Erythroblast (primary cell): ENCODE measurements at regions not wholly inside any gene's neighbourhood (a gene's known extent, or its start where the extent isn't known, plus 50 kb on each side); places are given as distances from the start of the nearest gene placed in this dataset.

Experiments used
- GATA1 ChIP-seq: IDR thresholded peaks from 2 replicates; pipeline ENCODE4 v1.6.1; 2011; ENCODE audit warnings: low read depth, mild to moderate bottlenecking, control low read depth, low read length, moderate library complexity
- POLR2A ChIP-seq: IDR thresholded peaks from 2 replicates; pipeline ENCODE4 v1.6.1; 2011; ENCODE audit warnings: mild to moderate bottlenecking, low read length

GRCh38 chr1:229980009-229980408 lies 87.0 kb upstream of the GALNT2 start:
- TF ChIP-seq POLR2A, result no peak
- no peak for TF ChIP-seq GATA1
